RWPE1 (cell line): ENCODE measurements at regions not wholly inside any gene's neighbourhood (a gene's known extent, or its start where the extent isn't known, plus 50 kb on each side); places are given as distances from the start of the nearest gene placed in this dataset.

ENCODE experiments used
- CTCF ChIA-PET: fragments of 350-600 bp; sonication (Branson Sonifier 250); formaldehyde crosslinking; extraction: SDS; loops from one replicate; lab custom pipeline; 2021; lab: Yijun Ruan, JAX
- POLR2A ChIA-PET: fragments of 400-600 bp; formaldehyde crosslinking; extraction: SDS; loops from one replicate; lab custom pipeline; 2020; ENCODE audit warnings: antibody characterized with exemption; ENCODE audit not compliant: low non-redundant PET; lab: Yijun Ruan, JAX
- DNase-seq: peaks from one replicate; pipeline ENCODE4 v3.0.0; 2012; ENCODE audit warnings: low spot score
- H3K27ac ChIP-seq: fragments of 450-650 bp; 2 replicates; pipeline ENCODE4 v1.5.1; 2017
- TF ChIP-seq, protein P1 (sequence below): fragments of 450-650 bp; conservative IDR thresholded peaks from 2 replicates; pipeline ENCODE4 v1.5.1; 2017; ENCODE audit warnings: low read depth, mild to moderate bottlenecking

DNA sequence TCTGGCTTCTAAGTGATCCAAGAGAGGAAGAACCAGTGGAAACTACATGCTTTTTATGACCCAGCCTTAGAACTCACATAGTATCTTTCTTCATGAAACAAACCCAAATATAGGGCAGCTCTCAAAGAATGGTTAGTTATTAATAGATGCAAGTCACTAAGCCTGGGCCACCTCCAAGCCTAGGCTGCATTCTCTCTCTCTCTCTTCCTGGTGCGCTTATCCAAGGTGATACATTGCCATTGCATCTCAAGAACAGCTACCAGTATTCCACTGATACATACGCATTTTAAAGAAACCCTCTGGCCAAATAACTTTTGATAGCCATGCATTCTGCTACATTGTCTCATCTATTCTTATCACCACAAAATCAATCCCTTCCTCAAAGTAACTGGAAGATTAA lies 455.6 kb upstream of the ADGRL2 start:
- POLR2A ChIA-PET, result no interaction called here
- TF ChIP-seq, protein P1, sequence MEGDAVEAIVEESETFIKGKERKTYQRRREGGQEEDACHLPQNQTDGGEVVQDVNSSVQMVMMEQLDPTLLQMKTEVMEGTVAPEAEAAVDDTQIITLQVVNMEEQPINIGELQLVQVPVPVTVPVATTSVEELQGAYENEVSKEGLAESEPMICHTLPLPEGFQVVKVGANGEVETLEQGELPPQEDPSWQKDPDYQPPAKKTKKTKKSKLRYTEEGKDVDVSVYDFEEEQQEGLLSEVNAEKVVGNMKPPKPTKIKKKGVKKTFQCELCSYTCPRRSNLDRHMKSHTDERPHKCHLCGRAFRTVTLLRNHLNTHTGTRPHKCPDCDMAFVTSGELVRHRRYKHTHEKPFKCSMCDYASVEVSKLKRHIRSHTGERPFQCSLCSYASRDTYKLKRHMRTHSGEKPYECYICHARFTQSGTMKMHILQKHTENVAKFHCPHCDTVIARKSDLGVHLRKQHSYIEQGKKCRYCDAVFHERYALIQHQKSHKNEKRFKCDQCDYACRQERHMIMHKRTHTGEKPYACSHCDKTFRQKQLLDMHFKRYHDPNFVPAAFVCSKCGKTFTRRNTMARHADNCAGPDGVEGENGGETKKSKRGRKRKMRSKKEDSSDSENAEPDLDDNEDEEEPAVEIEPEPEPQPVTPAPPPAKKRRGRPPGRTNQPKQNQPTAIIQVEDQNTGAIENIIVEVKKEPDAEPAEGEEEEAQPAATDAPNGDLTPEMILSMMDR, result no peak
- CTCF ChIA-PET, result interaction anchor here (0.6 to 0.8 kb wide), 2 partner anchors 18 to 288 kb away, joined by 3 to 4 read pairs; no protein-coding TSS in a partner anchor
- no peak overlapping the region for H3K27ac ChIP-seq
- no peak for DNase-seq

DNA sequence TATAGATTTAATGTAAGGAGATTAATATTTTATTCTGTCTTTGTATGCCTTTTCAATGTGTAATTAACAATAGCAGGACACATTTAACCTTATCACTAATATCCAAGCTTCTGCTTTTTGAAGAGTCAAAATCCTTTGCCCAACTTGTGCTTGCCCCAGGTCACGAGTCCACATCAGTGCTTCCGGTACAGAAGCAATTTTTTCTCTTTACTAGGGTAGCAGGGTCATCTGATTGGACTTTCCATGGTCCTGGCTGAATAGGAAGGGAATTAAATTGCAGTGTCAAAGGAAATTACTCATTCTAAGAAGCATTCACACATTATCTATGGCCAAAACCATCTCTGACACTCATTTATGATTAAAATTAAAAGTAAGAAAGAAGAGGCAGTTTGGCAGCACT lies 460.5 kb upstream of the ADGRL2 start:
- TF ChIP-seq, protein P1, result no peak
- ChIA-PET POLR2A (no interaction called here), CTCF (no interaction called here)
- H3K27ac ChIP-seq, result no peak overlapping the region
- DNase-seq, result no peak

DNA sequence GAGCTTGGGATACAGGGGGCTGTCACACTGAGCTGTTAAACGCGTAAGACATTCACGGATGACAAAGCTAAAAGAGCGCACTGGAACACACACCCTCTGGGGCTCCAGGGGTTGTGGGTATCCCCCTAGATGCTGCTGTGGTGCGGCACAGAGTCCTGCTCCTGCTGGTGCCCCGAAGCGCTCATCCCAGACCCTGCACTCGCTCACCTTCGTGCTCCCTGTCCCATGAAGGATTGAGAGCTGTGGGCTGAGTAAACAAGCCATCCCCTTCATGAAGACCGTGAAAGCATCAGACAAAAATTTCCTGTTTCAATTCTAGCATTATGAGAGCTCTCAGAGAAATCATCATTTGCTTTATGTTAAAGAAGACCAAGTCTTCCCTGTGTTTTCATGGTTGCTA lies 463.5 kb upstream of the ADGRL2 start:
- H3K27ac ChIP-seq, result no peak overlapping the region
- TF ChIP-seq, protein P1, result no peak
- ChIA-PET CTCF (no interaction called here), POLR2A (no interaction called here)
- no peak for DNase-seq

DNA sequence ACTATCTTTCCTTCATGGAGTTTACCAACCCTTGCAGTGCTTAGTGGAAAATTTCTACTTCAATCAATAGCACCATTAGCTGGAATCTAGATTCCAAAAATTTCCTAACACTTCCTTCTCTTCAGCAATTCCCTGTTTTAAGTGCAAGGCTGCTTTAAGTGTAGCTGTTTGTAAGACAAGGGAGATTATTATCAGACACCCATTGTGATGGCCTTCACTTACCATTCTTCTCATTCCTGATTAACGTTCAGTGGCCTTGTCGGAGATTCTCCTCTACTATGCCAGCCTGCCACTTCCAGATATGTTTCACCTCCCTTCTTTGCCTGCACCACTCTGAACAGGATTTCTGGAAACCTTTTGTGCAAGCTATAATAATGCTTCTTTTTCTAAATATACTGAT lies 464.9 kb upstream of the ADGRL2 start:
- TF ChIP-seq, protein P1, result no peak
- ChIA-PET CTCF (no interaction called here), POLR2A (no interaction called here)

DNA sequence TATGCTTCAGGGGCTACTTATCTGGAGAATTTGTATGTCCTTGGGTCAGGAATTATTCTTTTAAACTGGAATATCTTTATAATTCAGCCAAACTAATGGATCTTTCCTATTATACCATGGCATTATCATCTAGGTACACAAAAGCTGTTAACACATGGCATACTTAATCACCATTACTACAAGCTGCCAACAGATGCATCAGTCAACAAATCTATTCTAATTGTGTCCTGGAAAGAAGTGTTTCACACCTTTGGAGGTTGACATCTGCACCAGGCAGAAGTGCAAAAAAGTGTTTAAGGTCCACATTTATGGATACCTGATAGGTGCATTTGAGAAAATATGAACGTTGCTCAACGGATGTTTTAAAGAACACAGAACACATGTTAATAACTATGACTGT lies 470.2 kb upstream of the ADGRL2 start:
- POLR2A ChIA-PET, result no interaction called here
- TF ChIP-seq, protein P1, result no peak
- no peak for DNase-seq
- CTCF ChIA-PET, result no interaction called here
- no peak overlapping the region for H3K27ac ChIP-seq

More for the DNA sequence above, 464.9 kb upstream of the ADGRL2 start:
- H3K27ac ChIP-seq, result no peak overlapping the region
- DNase-seq, result no peak

DNA sequence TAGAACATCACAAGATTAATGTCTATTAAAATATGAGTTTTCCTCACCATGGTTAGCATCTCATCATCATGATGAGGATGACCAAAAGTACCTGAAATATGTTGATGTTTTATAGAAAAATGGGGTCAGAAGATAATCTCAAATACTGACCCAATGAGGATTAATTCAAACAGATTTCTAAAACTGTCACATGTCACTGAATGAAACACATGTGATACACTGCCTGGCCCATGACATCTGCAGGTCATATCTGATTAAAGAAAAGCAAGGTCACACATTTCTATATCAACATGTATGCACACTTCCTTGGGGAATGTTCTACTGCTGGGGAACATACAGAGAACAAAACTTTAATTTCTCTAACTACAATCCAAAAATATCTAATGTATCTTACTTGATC lies 470.6 kb upstream of the ADGRL2 start:
- POLR2A ChIA-PET, result no interaction called here
- CTCF ChIA-PET, result no interaction called here
- DNase-seq, result no peak
- TF ChIP-seq, protein P1, result no peak
- no peak overlapping the region for H3K27ac ChIP-seq

DNA sequence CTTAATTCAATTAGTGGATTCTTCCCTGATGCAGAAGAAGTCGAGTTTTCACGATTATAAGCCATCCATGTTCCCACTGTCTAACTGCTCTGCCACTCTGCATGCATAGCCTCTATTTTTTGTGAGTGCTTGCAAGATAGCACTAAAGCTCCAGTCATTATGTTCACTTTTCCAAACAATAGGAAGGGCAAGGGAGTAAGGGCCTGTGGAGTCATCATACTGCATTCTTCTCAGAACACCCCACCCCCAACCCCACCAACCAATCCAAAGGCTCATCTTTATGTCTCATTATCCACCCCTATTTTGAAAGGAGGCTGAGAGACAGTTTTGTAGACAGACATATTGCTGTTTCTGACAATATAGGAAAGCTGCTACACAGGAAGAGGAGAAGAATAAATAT lies 471.7 kb upstream of the ADGRL2 start:
- no peak overlapping the region for H3K27ac ChIP-seq
- DNase-seq, result no peak
- ChIA-PET CTCF (no interaction called here), POLR2A (no interaction called here)
- TF ChIP-seq, protein P1, result no peak
